ENCODE measurements at regions not wholly inside any gene's neighbourhood (a gene's known extent, or its start where the extent isn't known, plus 50 kb on each side); places are given as distances from the start of the nearest gene placed in this dataset.

GRCh38 chr5:106092455-106092854 is 1578.3 kb downstream of the EFNA5 start:
- H3K36me3 ChIP-seq (ENCODE audit: control insufficient read depth in 2 of 2, insufficient read depth in 1 of 2, low read length in 2 of 2): no peaks in the 10 kb centered on the region
- ChIA-PET CTCF (no interaction called here), POLR2A (no interaction called here)
- H3K4me3 ChIP-seq (ENCODE audit: low read depth, low read length): no peak overlapping the region
- H3K9me3 ChIP-seq (ENCODE audit: control insufficient read depth, insufficient read depth, low read depth, low read length): no peaks in the 10 kb centered on the region
- no peak overlapping the region for H3K27ac ChIP-seq (ENCODE audit: extremely low read depth, low read depth, low read length)
- TF ChIP-seq ZNF10 (tag by site-specific recombination; IDR thresholded peaks at IDR 0.05): no peak
- TF ChIP-seq ZNF24 (tag by site-specific recombination; IDR thresholded peaks at IDR 0.05): no peak
- TF ChIP-seq ZBTB7A (tag by site-specific recombination; IDR thresholded peaks at IDR 0.05; ENCODE audit: low read depth): no peak
- TF ChIP-seq ZFP69B (tag by site-specific recombination; IDR thresholded peaks at IDR 0.05): no peak
- TF ChIP-seq ZNF175 (tag by site-specific recombination; IDR thresholded peaks at IDR 0.05): no peak
- no peak for TF ChIP-seq ZNF658 (tag by site-specific recombination; IDR thresholded peaks at IDR 0.05)
- no peak for TF ChIP-seq ZSCAN5A (tag by site-specific recombination; IDR thresholded peaks at IDR 0.05)
- TF ChIP-seq ZNF16 (tag by site-specific recombination; IDR thresholded peaks at IDR 0.05; ENCODE audit: low read depth): no peak
- H3K4me1 ChIP-seq (ENCODE audit: control insufficient read depth, insufficient read depth, low read length): no peaks in the 10 kb centered on the region

- no peaks in the 10 kb centered on the region for H3K36me3 ChIP-seq (ENCODE audit: control insufficient read depth in 2 of 2, insufficient read depth in 1 of 2, low read length in 2 of 2)
- H3K4me1 ChIP-seq (ENCODE audit: control insufficient read depth, insufficient read depth, low read length): no peaks in the 10 kb centered on the region
- TF ChIP-seq ZNF175 (tag by site-specific recombination; IDR thresholded peaks at IDR 0.05): no peak
- TF ChIP-seq ZFP3 (tag by site-specific recombination; IDR thresholded peaks at IDR 0.05; ENCODE audit: low read depth): no peak
- TF ChIP-seq FEZF1 (tag by site-specific recombination; IDR thresholded peaks at IDR 0.05): no peak
- no peak for TF ChIP-seq GLI4 (tag by site-specific recombination; IDR thresholded peaks at IDR 0.05)
- ChIA-PET CTCF (no interaction called here), POLR2A (no interaction called here)
- no peak overlapping the region for H3K27ac ChIP-seq (ENCODE audit: extremely low read depth, low read depth, low read length)
- no peak overlapping the region for H3K4me3 ChIP-seq (ENCODE audit: low read depth, low read length)
- H3K9me3 ChIP-seq (ENCODE audit: control insufficient read depth, insufficient read depth, low read depth, low read length): no peaks in the 10 kb centered on the region
Measured at GRCh38 chr5:106089073-106089472, 1581.7 kb downstream of the EFNA5 start.

GRCh38 chr5:106088462-106088861 is 1582.3 kb downstream of the EFNA5 start:
- H3K4me3 ChIP-seq (ENCODE audit: low read depth, low read length): no peak overlapping the region
- no peaks in the 10 kb centered on the region for H3K36me3 ChIP-seq (ENCODE audit: control insufficient read depth in 2 of 2, insufficient read depth in 1 of 2, low read length in 2 of 2)
- POLR2A ChIA-PET: no interaction called here
- TF ChIP-seq GFI1B (tag by site-specific recombination; IDR thresholded peaks at IDR 0.05) (no peak), ZNF660 (tag by site-specific recombination; IDR thresholded peaks at IDR 0.05) (no peak), ZNF843 (tag by site-specific recombination; IDR thresholded peaks at IDR 0.05) (no peak)
- CTCF ChIA-PET: no interaction called here
- H3K4me1 ChIP-seq (ENCODE audit: control insufficient read depth, insufficient read depth, low read length): no peaks in the 10 kb centered on the region
- no peak overlapping the region for H3K27ac ChIP-seq (ENCODE audit: extremely low read depth, low read depth, low read length)
- H3K9me3 ChIP-seq (ENCODE audit: control insufficient read depth, insufficient read depth, low read depth, low read length): no peaks in the 10 kb centered on the region

- Histone ChIP-seq H3K9me3 (ENCODE audit: control insufficient read depth, insufficient read depth, low read depth, low read length) (no peaks in the 10 kb centered on the region), H3K27ac (ENCODE audit: extremely low read depth, low read depth, low read length) (no peak overlapping the region), H3K4me1 (ENCODE audit: control insufficient read depth, insufficient read depth, low read length) (no peaks in the 10 kb centered on the region), H3K36me3 (ENCODE audit: control insufficient read depth in 2 of 2, insufficient read depth in 1 of 2, low read length in 2 of 2) (no peaks in the 10 kb centered on the region), H3K4me3 (ENCODE audit: low read depth, low read length) (no peak overlapping the region)
- POLR2A ChIA-PET: no interaction called here
- CTCF ChIA-PET: no interaction called here
- TF ChIP-seq PRDM4 (tag by site-specific recombination; IDR thresholded peaks at IDR 0.05) (no peak), GLIS1 (tag by site-specific recombination; IDR thresholded peaks at IDR 0.05) (no peak), PRDM10 (tag by site-specific recombination; IDR thresholded peaks at IDR 0.05) (no peak), ZNF701 (tag by site-specific recombination; IDR thresholded peaks at IDR 0.05) (no peak)
Measured at GRCh38 chr5:106086352-106086751, 1584.4 kb downstream of the EFNA5 start.

Data from HEK293 (cell line).